Amniotic stem cell (primary cell): ENCODE measurements at regions not wholly inside any gene's neighbourhood (a gene's known extent, or its start where the extent isn't known, plus 50 kb on each side); places are given as distances from the start of the nearest gene placed in this dataset.
"Not testable (repeated sequence)": the region's sequence is repeated elsewhere in the genome, so short reads cannot be mapped to it uniquely, and the experiment has no call there.

Source experiments
- DNase-seq: peaks from one replicate; lab custom pipeline; 2025; lab: John Stamatoyannopoulos, UW

- not testable (repeated sequence) for DNase-seq
These were observed 185.0 kb downstream of the NPIPA7 start for GRCh38 chr16:16563962-16564361.

DNA sequence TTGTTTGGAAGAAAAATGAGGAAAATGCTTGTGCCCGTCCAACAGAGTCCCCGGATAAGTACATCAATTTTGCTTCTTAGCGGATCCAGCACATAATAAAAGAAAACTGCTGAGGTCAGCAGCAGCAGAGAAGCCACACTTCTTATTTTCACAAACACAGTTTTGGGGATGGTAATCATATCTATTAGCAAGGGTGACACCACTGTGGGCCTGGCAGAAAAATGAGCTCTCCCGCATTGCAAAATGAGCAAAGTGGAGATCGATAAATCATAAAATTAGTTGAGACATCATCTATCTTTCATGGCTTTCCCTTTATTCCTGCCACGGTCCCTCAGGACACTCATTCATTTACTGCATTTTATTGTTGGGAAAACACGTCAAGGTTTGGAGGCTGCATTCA is 186.4 kb downstream of the NPIPA7 start:
- DNase-seq = not testable (repeated sequence)

DNA sequence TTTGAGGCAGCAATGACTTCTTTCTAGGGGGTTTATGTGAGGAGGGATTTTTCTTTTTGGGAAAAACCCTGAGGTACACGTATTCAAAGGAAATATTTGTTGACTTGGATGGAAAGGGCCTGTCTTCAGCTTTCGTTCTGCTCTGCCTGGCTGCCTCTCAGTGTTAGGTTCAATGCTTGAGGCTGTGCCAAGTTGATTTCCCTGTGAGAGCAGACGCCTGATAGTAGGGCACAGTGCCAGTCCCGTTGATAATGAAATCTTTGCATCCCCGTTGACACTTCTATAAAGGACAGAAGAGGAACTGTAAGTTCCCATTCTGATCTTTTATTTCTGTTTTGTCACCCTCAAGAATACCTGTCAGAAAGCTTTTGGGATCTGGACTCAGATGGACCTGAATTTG is 191.1 kb downstream of the NPIPA7 start:
- not testable (repeated sequence) for DNase-seq

DNA sequence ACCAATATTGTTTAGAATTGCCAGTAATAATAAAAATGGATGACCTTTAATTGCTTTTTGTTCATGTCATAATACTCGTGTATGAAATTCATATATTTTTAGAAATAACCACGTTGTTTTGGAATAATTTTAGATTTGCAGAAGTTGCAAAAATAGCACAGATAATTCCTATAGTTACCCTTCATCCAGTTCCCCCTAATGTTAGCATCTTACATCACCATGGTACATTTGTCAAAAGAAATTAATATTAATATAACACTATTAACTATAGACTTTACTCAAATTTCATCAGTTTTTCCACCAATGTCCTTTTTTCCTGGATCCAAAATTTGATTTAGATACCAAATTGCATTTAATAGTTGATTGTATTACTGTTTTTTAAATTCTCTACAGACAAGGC is 191.9 kb downstream of the NPIPA7 start:
- not testable (repeated sequence) for DNase-seq

GRCh38 chr16:16572130-16572774 is 193.3 kb downstream of the NPIPA7 start:
- DNase-seq = not testable (repeated sequence)

GRCh38 chr16:16577062-16577461 is 198.1 kb downstream of the NPIPA7 start:
- not testable (repeated sequence) for DNase-seq

GRCh38 chr16:16578701-16579100 is 199.8 kb downstream of the NPIPA7 start:
- no peak for DNase-seq

DNA sequence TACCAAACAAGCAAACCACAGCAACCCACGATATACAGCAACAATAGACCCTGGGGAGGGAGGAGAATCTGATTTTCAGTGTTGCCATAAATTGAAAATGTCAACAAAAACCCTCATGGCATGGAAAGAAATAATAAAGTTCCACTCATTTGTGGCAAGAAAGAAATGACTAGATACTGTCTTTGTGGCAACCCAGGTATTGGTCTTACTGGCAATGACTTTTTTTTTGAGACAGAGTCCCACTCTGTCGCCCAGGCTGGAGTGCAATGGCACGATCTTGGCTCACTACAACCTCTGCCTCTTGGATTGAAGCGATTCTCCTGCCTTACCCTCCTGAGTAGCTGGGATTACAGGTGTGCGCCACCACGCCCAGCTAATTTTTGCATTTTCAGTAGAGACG is 204.0 kb downstream of the NPIPA7 start:
- not testable (repeated sequence) for DNase-seq

GRCh38 chr16:16586073-16586651 is 207.2 kb downstream of the NPIPA7 start:
- not testable (repeated sequence) for DNase-seq

- not testable (repeated sequence) for DNase-seq
These were observed 208.0 kb downstream of the NPIPA7 start for GRCh38 chr16:16586969-16587368.

DNA sequence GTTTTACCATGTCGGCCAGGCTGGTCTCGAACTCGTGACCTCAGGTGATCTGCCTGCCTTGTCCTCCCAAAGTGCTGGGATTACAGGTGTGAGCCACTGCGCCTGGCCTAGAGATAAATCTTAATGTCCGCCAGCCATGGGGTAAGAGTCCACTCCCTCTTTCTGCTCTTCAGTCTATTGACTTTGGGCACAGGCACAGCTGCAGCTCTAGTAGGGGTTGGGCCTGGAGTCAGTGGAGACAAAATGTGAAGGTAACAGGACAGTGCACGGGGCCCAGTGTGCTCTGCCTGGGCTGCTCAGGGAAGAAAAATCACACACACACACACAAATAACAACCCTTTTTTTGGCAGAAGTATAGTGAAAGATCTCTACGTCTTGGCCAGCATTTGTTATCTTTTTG is 209.5 kb downstream of the NPIPA7 start:
- not testable (repeated sequence) for DNase-seq

- not testable (repeated sequence) for DNase-seq
These were observed 211.8 kb downstream of the NPIPA7 start for GRCh38 chr16:16590654-16591318.

GRCh38 chr16:16593156-16593863 is 214.4 kb downstream of the NPIPA7 start:
- not testable (repeated sequence) for DNase-seq

- not testable (repeated sequence) for DNase-seq
These were observed 216.2 kb downstream of the NPIPA7 start for GRCh38 chr16:16595029-16595718.

DNA sequence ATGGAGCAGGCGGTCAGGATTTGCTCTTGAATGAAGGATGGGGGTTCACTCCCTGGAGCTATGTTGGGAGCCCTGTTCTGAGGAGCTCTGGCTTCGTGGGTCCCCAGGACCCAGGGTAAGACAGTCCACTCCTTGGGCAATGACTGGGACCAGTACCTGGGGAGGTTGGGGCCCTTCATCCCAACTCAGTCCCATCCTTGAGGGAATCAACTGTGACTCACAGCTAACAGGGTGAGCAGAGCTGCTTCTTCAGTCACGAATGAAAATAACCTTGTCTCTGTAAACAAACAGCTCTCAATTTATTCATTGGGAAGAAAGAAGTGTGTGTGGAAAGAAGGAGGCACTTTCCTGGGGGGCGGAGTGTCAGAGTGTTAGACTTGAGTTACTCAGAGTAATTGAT is 222.3 kb downstream of the NPIPA7 start:
- not testable (repeated sequence) for DNase-seq

DNA sequence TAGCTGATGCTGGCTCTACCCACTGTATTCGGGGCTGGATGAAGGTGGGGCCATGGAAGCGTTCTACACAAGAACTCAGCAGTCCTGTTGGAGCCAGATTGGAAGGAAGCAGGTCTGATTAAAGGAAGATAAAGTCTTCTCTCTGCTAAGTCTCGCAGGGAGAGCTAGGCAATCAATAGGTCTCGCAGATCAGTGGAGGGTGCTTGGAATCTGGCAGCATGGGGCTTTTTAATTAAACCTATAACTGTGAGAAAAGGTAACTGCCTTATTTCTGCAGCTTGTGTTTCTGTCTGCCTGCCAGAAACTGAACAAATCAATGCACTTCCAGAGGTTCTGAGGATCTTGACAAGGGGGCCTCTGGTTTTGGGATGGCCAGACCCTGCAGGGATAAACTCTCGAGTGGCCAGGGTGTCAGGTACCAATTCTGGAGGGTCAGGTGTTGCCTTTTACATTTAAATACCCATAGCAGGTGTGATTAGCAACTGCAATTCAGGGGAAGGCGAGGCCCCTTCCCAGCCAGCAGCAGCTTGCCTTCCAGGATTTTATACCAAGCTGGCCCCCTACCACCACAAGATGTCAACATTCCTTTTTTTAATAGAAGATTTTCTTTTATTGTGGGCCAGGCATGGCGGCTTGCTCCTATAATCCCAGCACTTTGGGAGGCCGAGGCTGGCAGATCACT is 228.6 kb downstream of the NPIPA7 start:
- not testable (repeated sequence) for DNase-seq

DNA sequence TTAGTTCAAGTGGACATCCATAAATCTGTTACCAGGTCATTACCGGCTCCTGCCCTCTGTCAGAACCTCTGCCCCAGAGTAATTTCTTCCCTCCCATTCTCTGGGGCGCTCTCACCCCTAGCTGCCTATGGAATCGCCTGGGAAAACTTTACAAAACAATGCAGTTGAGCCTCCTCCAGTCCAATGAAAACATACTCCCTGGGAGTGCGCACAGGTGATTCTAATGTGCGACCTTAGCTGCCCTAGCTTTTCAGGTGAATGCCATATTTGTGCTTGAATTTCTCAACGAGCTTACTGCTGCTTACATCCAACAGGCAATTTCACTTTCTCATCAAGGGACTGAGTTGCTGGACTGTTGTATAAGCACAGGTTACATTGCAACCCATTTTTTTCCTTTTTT is 230.7 kb downstream of the NPIPA7 start:
- not testable (repeated sequence) for DNase-seq

- not testable (repeated sequence) for DNase-seq
These were observed 231.5 kb downstream of the NPIPA7 start for GRCh38 chr16:16610389-16610967.

DNA sequence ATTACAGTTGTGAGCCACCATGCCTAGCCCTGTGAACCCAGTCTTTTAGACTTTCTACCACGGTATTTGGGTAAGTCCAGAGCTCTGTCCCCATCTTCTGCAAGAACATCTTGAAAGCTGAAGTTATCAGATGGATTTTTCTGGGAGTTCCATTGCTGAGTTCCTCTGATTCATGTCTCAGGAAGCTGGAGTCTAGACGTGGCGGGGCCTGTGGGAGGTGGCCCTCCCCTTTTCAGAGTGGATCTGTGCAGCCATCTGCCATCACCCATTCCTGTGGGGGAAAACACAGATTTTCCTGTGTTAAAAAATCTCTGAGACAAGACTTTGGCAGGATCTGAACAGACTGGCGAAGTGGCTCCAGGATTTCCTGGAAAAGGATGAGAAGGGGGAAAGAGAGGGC is 234.3 kb downstream of the NPIPA7 start:
- not testable (repeated sequence) for DNase-seq

DNA sequence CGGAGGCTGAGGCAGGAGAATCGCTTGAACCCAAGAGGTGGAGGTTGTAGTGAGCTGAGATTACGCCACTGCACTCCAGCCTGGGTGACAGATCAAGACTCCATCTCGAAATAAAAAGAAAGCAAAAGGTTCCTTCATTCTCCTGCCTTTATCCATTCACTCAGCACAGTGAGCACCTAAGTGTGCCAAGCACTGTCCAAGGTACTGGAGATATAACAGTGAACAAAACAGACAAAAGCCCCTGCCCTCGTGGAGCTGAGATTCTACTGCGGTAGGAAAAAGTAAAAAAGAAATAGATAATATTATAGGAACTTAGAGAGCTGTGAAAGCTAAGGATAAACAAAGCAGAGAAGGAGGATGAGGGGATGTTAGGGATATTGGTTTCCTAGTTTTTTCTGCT is 235.5 kb downstream of the NPIPA7 start:
- not testable (repeated sequence) for DNase-seq

GRCh38 chr16:16618963-16619465 is 240.1 kb downstream of the NPIPA7 start:
- DNase-seq = not testable (repeated sequence)
